NCI-H2107 treated with DMSO at 0.1 percent for 48 hours (cell line): ENCODE measurements at regions not wholly inside any gene's neighbourhood (a gene's known extent, or its start where the extent isn't known, plus 50 kb on each side); places are given as distances from the start of the nearest gene placed in this dataset.

ENCODE experiments used
- DNase-seq: peaks from one replicate; lab custom pipeline; 2025; ENCODE audit not compliant: unreplicated experiment; lab: John Stamatoyannopoulos, UW

GRCh38 chr12:119245904-119246494, 67.3 kb downstream of the HSPB8 start:
- DNase-seq = no peak

GRCh38 chr12:119247007-119247719, 68.4 kb downstream of the HSPB8 start:
- DNase-seq = no peak

- DNase-seq = no peak
These were observed 69.0 kb downstream of the HSPB8 start for GRCh38 chr12:119247720-119248043.

GRCh38 chr12:119249383-119250155, 70.8 kb downstream of the HSPB8 start:
- DNase-seq = no peak

GRCh38 chr12:119255314-119255713, 76.6 kb downstream of the HSPB8 start:
- no peak for DNase-seq

GRCh38 chr12:119258149-119258548, 76.4 kb upstream of the CCDC60 start:
- peak; percentile 70 for DNase-seq

- DNase-seq = peak; percentile 93
These were observed 76.0 kb upstream of the CCDC60 start for GRCh38 chr12:119258556-119258955.

GRCh38 chr12:119259484-119259883, 75.0 kb upstream of the CCDC60 start:
- no peak for DNase-seq

GRCh38 chr12:119262388-119262787, 72.1 kb upstream of the CCDC60 start:
- DNase-seq = no peak

- no peak for DNase-seq
These were observed 71.1 kb upstream of the CCDC60 start for GRCh38 chr12:119263466-119263865.

GRCh38 chr12:119266963-119267362, 67.6 kb upstream of the CCDC60 start:
- DNase-seq = no peak

- no peak for DNase-seq
These were observed 59.9 kb upstream of the CCDC60 start for GRCh38 chr12:119274636-119275065.

GRCh38 chr12:119283310-119283709, 51.2 kb upstream of the CCDC60 start:
- DNase-seq = no peak
